SU-DHL-6 (cell line): ENCODE measurements at regions not wholly inside any gene's neighbourhood (a gene's known extent, or its start where the extent isn't known, plus 50 kb on each side); places are given as distances from the start of the nearest gene placed in this dataset.

Experiments
- CTCF ChIP-seq: fragments of 200-600 bp; sonication (generic); IDR thresholded peaks from one replicate; pipeline ENCODE4 v1.5.1; 2017; ENCODE audit warnings: antibody characterized with exemption, mild to moderate bottlenecking, low read length, moderate library complexity; ENCODE audit not compliant: insufficient read depth, poor library complexity, severe bottlenecking
- EZH2phosphoT487 ChIP-seq: fragments of 200-600 bp; sonication (generic), shearing (Covaris generic); conservative IDR thresholded peaks from 2 replicates; pipeline ENCODE4 v1.6.1; 2018; ENCODE audit warnings: mild to moderate bottlenecking, antibody characterized with exemption, low read length, moderate library complexity, mixed read lengths

DNA sequence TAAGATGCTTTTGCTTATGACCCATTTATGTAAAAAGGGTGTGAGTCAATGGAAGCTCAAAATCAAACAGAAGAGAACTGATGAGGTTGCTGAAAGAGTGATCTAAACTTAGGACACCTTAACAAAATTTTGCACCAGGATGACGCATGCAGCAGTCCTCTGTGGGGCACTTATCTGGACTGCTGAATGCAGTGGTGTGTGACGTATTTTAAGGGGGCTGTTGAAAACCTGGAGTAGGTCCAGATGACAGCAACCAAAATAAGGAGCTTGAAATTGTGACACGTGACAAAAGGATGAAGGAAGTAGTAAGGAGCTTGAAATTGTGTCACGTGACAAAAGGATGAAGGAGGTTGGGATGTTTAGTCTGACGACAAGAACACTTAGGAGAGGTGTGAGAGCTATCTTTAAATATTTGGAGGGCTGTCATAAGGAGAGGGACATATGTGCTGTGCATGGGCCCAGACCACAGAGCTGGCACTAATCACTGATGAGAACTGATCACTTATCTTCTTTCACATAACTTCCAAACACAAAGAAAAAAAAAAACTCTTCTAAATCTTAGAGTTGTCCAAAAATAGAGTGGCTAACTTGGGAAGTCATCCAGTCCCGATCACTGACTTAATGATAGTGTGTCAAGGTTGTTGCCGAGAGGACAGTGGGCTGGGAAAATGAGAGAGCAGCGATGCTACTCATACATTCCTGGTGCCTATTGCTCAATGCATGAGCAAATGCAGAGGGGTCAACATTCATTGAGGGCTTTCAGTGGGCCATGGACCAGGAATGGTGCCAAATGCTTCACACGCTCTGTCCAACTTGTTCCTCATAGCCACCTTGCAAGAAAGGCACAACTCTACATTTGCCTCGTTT lies 264.2 kb upstream of the ZFHX3 start:
- TF ChIP-seq CTCF: no peak
- no peak for TF ChIP-seq EZH2phosphoT487
